ENCODE measurements at regions not wholly inside any gene's neighbourhood (a gene's known extent, or its start where the extent isn't known, plus 50 kb on each side); places are given as distances from the start of the nearest gene placed in this dataset.
"Not testable (repeated sequence)": the region's sequence is repeated elsewhere in the genome, so short reads cannot be mapped to it uniquely, and the experiment has no call there.

DNA sequence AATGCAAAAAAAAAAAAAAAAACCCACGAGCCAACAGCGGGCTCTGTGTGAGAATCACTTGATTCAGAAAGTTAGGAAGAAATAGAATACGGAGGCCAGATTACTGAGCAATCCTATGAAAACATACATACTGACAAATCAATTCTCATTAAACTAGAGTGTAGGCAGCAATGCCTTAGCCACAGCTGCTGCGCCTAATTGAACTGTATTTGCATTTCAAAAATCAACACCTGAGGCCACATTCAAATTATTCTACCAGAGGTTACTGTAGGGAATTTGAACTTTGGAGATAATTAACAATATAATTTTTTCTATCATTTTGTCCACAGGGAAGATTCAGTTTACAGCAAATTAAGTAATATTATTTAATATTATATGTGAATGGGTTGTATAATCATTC, 138.4 kb upstream of the PLD5 start:
- in situ Hi-C loops (cut with HindIII; ENCODE audit: low sequenced_read_pairs) = no loop called here

DNA sequence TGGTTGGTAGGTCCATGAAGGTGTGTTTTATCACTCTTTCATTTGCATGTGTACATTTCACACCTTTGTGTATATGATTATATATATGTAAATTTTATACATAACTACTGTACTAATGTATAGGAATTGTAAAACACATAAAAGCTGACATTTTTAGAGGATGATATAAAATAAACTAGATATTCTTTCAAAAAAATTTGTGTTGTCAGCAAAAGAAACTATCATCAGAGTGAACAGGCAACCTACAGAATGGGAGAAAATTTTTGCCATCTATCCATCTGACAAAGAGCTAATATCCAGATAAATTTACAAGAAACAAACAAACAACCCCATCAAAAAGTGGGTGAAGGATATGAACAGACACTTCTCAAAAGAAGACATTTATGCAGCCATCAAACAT, 129.3 kb upstream of the PLD5 start:
- in situ Hi-C loops (cut with HindIII; ENCODE audit: low sequenced_read_pairs) = not testable (repeated sequence)

DNA sequence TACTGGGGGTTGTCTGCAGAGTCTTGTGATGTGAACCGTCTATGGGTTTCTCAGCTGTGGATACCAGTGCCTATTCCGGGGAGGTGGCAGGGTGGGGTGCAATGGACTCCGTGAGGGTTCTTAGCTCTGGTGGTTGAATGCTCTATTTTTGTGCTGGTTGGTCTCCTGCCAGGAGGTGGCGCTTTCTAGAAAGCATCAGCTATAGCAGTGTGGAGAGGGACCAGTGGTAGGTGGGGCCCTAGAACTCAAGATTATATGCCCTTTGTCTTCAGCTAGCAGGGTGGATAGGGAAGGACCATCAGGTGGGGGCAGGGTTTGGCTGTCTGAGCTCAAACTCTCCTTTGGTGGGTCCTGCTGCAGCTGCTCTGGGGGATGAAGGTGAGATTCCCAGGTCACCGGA, 127.3 kb upstream of the PLD5 start:
- in situ Hi-C loops (cut with HindIII; ENCODE audit: low sequenced_read_pairs) = no loop called here

DNA sequence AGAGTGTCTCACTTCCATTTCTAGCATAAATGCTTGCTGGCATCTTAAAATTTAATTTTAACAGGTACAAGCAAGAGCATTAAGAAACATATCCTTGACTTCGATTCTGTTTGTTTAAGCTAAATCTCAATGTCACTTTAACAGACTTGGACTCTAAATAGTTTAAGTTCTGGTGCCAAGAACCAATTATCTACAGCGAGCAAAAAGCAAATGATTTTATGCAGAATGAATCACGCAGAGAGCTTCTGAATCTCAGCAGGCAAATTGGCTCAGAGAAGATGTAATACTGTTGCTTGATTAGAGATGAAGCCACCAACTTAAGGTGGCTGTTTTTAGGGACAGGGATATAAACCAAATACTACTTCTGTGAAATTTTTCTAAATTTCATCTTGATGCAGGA, 117.0 kb upstream of the PLD5 start:
- in situ Hi-C loops (cut with HindIII; ENCODE audit: low sequenced_read_pairs) = no loop called here

DNA sequence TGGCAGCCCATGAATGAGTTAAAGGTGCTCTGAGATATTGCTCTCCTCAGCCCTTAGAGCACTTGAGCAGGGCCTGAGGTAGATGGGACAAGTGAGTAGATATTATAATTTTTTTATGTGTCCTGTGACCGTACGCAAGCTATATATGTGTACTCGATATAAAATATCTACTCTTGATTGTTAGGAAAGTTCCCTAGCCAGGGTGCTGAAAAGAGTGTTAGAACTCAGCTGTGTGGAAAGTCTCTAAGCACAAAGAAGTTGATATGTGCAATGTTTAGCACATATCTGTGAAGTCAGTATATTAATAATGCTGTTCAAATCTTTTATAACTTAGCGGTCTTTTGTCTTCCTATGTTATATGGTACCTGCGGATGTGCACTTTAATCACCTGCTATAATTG, 114.6 kb upstream of the PLD5 start:
- in situ Hi-C loops (cut with HindIII; ENCODE audit: low sequenced_read_pairs) = no loop called here

DNA sequence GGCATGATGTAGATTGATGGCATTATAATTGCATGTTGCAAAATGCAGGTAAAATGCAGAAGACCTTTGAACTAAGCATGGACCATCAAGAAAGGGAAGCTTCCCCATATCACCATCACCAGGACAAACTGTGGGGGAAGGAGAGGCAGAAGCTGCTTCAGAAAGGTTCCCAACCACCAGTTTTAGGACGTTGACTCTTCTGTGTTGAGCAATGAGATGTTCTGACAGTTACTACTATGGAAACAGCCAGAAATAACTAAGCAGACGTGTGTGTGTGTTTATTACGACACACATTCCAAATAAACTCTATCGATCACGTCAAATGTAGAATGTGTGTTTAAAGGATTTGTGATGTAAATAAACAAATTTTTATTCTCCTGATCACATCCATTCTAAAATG, 110.2 kb upstream of the PLD5 start:
- in situ Hi-C loops (cut with HindIII; ENCODE audit: low sequenced_read_pairs) = no loop called here

DNA sequence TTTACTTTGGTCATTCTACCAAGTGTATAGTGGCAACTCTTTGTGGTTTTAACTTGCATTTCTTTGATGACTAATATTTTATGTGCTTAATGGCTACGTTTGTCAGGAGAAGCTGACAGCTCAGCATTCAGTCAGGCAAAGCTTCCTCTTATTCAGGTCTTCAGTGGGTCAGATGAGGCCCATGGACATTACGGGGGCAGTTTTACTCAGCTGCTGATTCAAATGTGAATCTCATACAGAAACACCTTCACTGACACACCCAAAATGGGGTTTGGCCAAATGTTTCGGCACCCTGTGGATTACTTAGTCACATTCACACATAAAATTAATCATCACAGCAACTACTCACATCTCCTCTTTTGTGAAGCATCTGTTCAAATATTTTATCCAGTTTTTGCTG, 104.9 kb upstream of the PLD5 start:
- in situ Hi-C loops (cut with HindIII; ENCODE audit: low sequenced_read_pairs) = no loop called here

DNA sequence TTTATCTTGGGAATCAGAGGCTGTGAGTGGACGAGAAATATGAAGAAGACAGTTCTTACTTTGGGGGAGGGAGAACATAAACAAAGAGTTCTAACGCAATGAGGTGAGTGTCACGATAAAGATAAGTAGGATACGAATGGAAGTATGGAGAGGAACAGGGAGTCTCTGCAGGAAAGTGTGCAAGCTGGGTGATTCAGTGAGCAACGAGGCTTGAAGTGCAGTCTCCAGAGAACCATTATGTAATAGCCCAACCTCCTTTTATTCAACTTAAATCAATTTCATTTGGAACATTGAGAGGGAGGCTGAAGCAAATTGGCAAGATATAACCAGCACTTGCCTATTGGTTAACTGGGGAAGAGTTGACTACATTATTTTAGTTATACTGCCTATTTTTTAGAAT, 99.3 kb upstream of the PLD5 start:
- in situ Hi-C loops (cut with HindIII; ENCODE audit: low sequenced_read_pairs) = no loop called here

DNA sequence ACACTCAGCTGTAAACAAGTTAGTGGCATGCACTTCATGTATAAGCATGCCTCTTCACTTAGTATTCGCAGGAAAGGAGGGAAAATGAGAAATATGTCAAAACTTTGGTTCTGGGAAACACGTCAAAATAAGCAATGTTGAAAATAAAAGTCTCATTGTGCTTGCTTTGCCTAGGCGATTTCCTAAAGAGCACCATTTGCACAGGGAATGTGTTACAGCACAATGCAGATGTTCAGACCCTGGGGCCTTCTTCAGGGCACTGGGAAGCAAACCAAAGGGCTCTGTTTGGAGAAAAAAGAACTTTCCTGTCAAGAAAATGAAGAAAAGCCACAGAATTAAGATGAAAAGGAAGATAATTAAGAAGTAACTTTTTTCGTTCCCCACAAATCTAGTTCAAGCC, 98.6 kb upstream of the PLD5 start:
- in situ Hi-C loops (cut with HindIII; ENCODE audit: low sequenced_read_pairs) = no loop called here

DNA sequence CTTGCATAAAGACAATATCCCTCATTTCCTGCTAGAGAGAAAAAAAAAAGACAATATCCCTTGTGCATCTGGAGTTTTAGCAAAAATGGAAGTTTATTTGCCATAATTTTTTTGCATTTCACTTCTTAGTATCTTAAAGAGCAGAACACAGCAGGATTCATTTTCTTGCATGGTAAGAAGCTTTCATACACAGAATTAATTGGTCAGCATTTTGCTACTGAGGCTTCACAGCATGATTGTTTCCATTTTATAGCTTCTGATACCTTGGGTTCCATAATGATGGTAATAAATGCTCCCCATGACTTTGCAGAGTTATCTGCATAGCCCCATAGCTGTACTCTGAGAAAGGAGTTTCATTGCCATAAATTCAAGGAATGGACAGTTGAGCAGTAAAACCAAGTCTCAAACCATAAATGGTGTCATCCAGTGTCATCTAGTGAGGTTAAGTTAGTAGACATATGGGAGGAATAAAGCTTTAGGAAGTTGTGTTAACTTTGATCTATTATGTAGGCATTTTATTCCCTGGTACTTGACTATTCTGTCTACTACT, 88.8 kb upstream of the PLD5 start:
- in situ Hi-C loops (cut with HindIII; ENCODE audit: low sequenced_read_pairs) = no loop called here

DNA sequence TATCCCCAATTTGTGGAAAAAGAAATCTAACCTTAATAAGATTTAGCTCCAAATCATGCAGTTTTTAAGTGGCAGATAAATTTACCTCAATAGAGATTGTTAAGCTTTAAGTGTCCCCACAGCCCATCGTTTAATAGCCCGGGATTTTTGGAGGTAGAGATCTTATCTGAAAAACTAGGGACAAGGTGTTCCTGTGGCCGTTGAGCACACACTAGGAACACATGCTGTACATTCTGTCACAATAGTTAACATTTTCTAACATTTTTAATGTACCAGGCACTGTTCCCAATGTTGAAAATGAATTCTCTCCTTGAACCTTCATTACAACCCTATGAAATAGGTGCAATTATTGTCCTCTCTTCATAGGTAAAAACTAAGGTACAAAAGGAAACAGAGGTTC, 85.7 kb upstream of the PLD5 start:
- in situ Hi-C loops (cut with HindIII; ENCODE audit: low sequenced_read_pairs) = no loop called here

DNA sequence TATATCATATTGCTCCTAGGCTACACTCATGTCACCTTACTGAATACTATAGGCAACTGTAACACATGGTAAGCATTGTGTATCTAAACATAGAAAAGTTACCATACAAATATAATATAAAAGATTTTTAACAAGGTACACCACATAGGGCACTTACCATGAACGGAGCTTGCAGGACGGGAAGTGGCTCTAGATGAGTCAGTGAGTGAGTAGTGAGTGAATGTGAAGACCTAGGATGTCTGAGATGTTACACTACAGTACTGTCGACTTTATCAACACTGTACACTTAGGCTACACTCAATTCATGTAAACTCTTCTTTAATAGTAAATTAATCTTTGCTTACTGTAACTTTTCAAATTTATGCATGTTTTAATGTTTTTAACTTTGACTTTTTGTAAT, 81.0 kb upstream of the PLD5 start:
- in situ Hi-C loops (cut with HindIII; ENCODE audit: low sequenced_read_pairs) = no loop called here

DNA sequence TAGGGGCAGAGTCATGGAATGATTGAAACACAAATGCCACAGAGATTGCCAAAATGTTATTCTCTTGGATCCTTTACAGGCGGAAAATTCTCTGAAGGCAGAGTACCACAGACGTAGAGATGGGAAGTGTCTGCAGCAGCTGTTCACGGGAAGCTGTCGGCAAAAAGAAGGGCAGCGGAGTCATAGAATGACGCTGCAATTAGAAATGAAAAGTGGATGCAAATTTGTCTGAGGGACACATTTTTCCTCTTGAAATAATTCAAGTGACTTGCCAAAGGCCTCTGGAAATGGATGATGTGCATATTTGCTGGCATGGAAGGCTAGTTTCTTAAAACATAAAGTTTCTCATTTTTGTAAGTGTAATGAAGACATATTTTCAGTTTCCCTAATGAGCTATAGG, 77.5 kb upstream of the PLD5 start:
- in situ Hi-C loops (cut with HindIII; ENCODE audit: low sequenced_read_pairs) = no loop called here

DNA sequence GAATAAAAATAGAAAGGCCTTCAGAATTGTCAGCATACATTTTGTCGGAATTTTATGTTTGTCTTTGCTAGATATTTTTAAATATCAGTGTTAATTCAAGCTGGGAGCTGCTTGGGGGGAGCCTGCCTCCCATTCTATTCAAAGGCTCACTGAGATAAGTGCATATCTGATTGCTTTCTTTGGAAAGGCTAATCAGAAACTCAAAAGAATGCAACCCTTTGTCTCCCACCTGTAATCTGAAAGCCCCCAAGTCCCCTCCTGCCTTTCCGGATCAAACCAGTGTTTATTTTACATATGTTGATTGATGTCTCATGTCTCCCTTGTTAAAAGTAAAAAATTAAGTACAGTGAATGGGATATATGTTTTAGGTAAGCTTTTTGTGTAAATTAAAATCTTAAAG, 69.3 kb upstream of the PLD5 start:
- in situ Hi-C loops (cut with HindIII; ENCODE audit: low sequenced_read_pairs) = not testable (repeated sequence)

DNA sequence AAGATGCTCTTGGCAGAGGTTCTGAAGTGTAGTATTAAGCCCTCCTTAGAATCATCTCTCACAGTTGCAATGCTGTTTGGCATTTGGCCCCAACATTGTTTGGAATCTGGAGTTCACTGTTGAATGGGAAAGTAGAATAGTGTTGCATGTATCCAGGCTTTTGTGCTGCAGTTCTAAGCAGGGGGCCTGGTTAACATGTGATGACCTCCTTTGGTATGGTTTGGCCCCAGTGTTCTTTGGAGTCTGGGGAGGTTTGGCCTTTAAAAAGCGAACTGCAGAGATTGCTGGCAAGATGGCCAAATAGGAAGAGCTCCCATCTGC, 61.8 kb upstream of the PLD5 start:
- in situ Hi-C loops (cut with HindIII; ENCODE audit: low sequenced_read_pairs) = no loop called here

DNA sequence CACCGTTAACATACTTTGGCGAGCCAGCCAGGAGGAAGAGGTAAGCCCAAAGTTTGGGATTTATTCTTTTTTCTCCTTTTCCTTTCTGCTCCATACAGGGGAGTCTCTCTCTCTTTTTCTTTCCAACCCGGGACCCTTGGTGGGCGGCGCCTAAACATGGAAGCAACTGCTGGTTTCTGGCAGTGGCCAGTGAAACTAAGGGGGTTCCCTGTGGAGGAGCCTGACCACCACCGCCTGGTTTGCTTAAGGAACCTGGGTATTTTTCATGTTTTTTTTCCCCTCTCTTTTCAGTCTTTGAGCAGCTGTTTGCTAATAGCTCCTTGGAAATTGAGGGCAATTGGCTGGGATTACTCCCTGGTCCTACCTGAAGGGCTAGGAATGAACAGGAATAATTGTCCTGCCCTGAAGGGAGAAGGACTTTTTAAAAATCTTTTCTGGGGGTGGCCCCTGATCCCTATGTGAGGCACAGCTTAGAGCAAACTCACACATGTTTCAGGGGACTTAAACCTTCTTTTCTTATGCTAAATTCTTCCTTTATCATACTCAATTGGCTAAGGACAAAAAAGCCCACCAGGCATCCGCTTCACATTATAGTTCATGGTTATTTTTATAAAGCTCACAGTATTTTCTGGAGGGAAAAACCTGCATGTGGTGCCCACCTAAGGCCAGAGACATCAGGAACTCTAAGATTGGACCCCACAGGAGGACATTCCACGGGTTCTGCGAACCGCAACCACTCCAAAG, 61.3 kb upstream of the PLD5 start:
- in situ Hi-C loops (cut with HindIII; ENCODE audit: low sequenced_read_pairs) = no loop called here

DNA sequence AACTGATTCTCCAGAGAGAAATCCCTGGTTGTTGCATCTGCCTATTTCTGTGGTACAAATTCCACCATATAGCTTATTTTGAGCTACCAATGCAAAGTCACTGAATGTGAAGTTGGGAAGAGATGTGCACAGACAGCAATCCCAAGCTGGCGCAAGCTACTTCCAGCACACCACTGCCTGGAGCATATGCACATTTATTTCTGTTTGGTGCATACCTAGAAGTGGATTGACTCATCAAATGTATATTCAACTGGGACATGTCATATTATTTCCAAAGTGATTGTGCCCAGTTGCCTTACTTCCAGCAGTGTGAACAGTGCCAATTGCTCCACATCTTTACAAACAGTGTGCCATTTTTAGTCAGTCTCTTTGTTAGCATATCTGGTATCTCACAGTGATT, 58.2 kb upstream of the PLD5 start:
- in situ Hi-C loops (cut with HindIII; ENCODE audit: low sequenced_read_pairs) = no loop called here

DNA sequence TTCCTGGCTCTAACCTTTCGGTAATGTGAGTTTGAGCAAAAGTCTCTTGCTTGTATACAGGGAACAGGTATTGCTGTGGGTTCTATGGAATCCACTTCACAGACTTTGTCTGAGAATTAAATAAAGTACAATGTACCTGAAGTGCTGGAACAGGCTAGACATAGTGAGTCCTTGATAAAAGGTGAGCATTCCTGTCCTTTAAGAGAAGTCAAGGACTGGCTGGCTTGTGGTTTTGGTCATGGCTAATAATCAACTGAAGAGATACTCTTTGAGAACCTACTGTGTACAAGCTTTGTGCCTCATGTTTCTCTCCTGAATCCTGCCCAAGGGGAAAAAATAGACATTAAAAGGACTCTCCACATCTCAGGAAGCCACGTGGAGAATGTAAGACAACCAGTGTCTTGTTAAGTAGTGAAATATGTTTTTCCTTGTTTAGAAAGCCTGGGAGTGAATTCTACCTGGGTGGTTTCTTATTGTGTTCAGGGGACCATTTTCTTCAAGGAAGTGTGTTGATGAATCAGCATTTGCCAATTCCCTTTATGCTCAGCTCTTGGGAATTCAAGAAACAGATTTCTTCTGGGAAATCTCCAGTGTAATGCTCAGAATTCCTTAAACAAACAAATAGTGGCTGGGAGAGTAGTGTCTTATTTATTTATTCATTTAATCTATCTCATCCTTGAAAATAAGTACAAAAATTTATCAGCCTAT, 55.2 kb upstream of the PLD5 start:
- in situ Hi-C loops (cut with HindIII; ENCODE audit: low sequenced_read_pairs) = no loop called here

Data from endothelial cell of hepatic sinusoid (primary cell).